ENCODE measurements at regions not wholly inside any gene's neighbourhood (a gene's known extent, or its start where the extent isn't known, plus 50 kb on each side); places are given as distances from the start of the nearest gene placed in this dataset.

DNA sequence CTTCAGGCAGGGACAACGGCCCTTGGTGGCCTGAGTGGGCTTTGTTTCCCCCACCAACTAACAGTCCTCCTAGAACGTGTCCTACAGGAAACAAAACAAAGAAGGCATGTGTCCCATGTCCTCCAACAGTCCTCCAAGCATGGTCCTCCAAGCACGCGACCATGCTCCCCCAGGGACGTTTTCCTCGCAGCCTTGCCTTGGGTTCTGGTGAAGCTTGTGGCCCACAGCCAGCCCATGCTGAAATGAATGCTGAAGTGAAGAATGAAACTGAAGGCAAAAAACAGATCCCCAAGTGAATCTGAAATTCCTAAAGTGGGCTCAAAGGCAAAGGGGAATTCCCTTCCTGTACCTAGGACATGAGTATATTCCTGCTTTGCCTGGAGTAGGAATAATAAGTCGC is 176.6 kb downstream of the JCAD start:
- intact Hi-C loops (cut with DNase I; ENCODE audit: low total_unique reads), result no loop called here
- no peak for DNase-seq (ENCODE audit: low spot score in 2 of 2)

DNA sequence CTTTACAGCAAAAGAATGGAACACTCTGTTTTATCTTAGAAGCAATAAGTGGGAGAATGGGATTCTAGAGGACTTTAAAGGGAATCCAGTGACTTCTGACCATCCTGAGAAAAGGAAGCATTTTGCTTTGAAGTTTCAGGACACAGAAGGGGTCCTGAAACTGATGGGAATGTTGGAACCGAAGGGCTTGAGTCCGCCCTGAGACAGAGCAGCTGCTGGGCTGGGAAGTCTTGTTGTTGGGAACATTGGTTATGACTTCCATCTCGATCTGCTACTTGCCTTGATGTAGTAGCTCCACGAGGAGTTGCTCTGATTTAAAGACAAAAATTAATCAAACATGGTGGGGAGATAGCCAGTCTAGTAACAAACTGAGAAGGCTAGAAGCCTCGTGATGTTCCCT is 177.6 kb downstream of the JCAD start:
- no peak overlapping the region for H3K4me3 ChIP-seq (ENCODE audit: low read depth, poor library complexity, severe bottlenecking)
- WGBS, 2 donors, result 68 to 69% methylated on average over 5 of the region's 5 CpGs
- intact Hi-C loops (cut with DNase I; ENCODE audit: low total_unique reads), result no loop called here
- TF ChIP-seq POLR2A (IDR thresholded peaks at IDR 0.05), result no peak
- TF ChIP-seq, protein P1, sequence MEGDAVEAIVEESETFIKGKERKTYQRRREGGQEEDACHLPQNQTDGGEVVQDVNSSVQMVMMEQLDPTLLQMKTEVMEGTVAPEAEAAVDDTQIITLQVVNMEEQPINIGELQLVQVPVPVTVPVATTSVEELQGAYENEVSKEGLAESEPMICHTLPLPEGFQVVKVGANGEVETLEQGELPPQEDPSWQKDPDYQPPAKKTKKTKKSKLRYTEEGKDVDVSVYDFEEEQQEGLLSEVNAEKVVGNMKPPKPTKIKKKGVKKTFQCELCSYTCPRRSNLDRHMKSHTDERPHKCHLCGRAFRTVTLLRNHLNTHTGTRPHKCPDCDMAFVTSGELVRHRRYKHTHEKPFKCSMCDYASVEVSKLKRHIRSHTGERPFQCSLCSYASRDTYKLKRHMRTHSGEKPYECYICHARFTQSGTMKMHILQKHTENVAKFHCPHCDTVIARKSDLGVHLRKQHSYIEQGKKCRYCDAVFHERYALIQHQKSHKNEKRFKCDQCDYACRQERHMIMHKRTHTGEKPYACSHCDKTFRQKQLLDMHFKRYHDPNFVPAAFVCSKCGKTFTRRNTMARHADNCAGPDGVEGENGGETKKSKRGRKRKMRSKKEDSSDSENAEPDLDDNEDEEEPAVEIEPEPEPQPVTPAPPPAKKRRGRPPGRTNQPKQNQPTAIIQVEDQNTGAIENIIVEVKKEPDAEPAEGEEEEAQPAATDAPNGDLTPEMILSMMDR (IDR thresholded peaks at IDR 0.05), result no peak
- DNase-seq (ENCODE audit: low spot score in 2 of 2), result no peak

More for the DNA sequence above, 176.6 kb downstream of the JCAD start:
- TF ChIP-seq, protein P1 (IDR thresholded peaks at IDR 0.05), result no peak
- no peak for TF ChIP-seq POLR2A (IDR thresholded peaks at IDR 0.05)
- WGBS, 2 donors, result 81 to 91% methylated on average over 7 of the region's 7 CpGs
- H3K4me3 ChIP-seq (ENCODE audit: low read depth, poor library complexity, severe bottlenecking), result no peak overlapping the region

GRCh38 chr10:29881336-29881771 is 178.0 kb downstream of the JCAD start:
- no peak for DNase-seq (ENCODE audit: low spot score in 2 of 2)
- intact Hi-C loops (cut with DNase I; ENCODE audit: low total_unique reads), result no loop called here
- 74 to 75% methylated on average over 9 of the region's 9 CpGs for WGBS, 2 donors
- no peak overlapping the region for H3K4me3 ChIP-seq (ENCODE audit: low read depth, poor library complexity, severe bottlenecking)
- no peak for TF ChIP-seq POLR2A (IDR thresholded peaks at IDR 0.05)
- TF ChIP-seq, protein P1 (IDR thresholded peaks at IDR 0.05), result no peak

DNA sequence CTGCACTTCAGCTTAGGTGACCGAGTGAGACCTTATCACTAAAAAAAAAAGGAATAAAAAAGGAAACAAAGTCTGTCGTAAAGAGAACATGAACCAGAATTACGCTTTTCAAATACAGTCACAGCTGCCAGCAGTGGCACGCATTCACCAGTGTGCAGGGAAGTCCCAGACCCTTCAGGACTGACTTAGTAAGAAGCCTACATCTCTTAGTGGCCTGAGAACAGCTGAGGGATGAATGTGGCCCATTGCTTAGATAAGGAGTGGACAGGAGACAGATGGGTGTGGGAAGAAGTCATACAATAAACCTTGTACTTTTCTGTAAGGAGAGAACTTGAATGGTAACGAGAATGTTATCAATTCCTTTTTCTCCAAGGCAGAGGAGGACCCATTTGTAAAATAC is 178.5 kb downstream of the JCAD start:
- H3K4me3 ChIP-seq (ENCODE audit: low read depth, poor library complexity, severe bottlenecking), result no peak overlapping the region
- intact Hi-C loops (cut with DNase I; ENCODE audit: low total_unique reads), result no loop called here
- no peak for DNase-seq (ENCODE audit: low spot score in 2 of 2)
- WGBS, 2 donors, result 73 to 79% methylated on average over 5 of the region's 5 CpGs
- TF ChIP-seq POLR2A (IDR thresholded peaks at IDR 0.05), result no peak
- TF ChIP-seq, protein P1 (IDR thresholded peaks at IDR 0.05), result no peak

GRCh38 chr10:29879862-29880261 is 179.5 kb downstream of the JCAD start:
- H3K4me3 ChIP-seq (ENCODE audit: low read depth, poor library complexity, severe bottlenecking), result no peak overlapping the region
- 56 to 58% methylated on average over 4 of the region's 4 CpGs for WGBS, 2 donors
- intact Hi-C loops (cut with DNase I; ENCODE audit: low total_unique reads), result loop anchor here (10.0 kb wide), 1 partner anchor 55 kb away; no protein-coding TSS in a partner anchor
- TF ChIP-seq, protein P1 (IDR thresholded peaks at IDR 0.05), result no peak
- no peak for TF ChIP-seq POLR2A (IDR thresholded peaks at IDR 0.05)
- no peak for DNase-seq (ENCODE audit: low spot score in 2 of 2)

DNA sequence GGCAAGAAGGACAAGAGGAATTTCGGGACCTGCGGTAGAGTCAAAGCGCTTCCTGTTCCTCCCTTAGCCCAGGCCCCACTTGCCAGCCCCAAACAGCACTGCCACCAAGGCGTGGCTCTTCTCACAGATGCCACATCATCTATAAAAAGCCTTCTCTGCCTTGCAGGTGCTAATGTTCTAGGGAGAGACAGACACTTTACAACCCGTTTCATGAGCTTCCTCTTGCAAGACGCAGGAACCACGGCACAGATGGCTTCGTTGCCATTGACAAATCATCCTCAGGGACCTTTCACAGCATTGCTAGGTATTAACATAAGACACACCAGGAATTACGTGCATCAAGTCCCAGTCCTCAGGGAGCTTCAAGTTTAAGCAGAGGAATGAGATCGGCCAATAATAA is 180.9 kb downstream of the JCAD start:
- DNase-seq (ENCODE audit: low spot score in 2 of 2), result no peak
- H3K4me3 ChIP-seq (ENCODE audit: low read depth, poor library complexity, severe bottlenecking), result no peak overlapping the region
- TF ChIP-seq, protein P1 (IDR thresholded peaks at IDR 0.05), result no peak
- no peak for TF ChIP-seq POLR2A (IDR thresholded peaks at IDR 0.05)
- WGBS, 2 donors, result 72 to 79% methylated on average over 8 to 10 of the region's 10 CpGs
- intact Hi-C loops (cut with DNase I; ENCODE audit: low total_unique reads), result loop anchor here (10.0 kb wide), 1 partner anchor 56 kb away; no protein-coding TSS in a partner anchor

Data from lower leg skin (tissue), 4 donors.